ENCODE measurements at regions not wholly inside any gene's neighbourhood (a gene's known extent, or its start where the extent isn't known, plus 50 kb on each side); places are given as distances from the start of the nearest gene placed in this dataset.
"Not testable (repeated sequence)": the region's sequence is repeated elsewhere in the genome, so short reads cannot be mapped to it uniquely, and the experiment has no call there.

DNA sequence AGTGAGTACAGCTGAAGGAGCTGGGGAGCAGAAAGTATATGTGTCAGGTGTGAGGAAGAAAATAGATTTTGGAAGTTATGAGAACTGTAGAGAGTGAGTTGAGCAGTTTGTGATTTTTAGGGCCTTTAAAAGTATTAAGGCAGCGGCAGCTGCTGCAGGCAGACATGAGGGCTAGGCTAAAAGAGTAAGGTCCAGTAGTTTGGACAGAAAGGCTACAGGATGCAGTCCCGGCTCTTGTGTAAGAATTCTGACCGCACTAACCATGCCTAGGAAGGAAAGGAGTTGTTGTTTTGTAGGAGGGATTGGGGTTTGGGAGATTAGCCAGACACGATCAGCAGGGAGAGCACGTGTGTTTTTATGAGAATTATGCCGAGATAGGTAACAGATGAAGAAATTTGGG, 1144.9 kb downstream of the SORCS1 start:
- TF ChIP-seq, protein P1, sequence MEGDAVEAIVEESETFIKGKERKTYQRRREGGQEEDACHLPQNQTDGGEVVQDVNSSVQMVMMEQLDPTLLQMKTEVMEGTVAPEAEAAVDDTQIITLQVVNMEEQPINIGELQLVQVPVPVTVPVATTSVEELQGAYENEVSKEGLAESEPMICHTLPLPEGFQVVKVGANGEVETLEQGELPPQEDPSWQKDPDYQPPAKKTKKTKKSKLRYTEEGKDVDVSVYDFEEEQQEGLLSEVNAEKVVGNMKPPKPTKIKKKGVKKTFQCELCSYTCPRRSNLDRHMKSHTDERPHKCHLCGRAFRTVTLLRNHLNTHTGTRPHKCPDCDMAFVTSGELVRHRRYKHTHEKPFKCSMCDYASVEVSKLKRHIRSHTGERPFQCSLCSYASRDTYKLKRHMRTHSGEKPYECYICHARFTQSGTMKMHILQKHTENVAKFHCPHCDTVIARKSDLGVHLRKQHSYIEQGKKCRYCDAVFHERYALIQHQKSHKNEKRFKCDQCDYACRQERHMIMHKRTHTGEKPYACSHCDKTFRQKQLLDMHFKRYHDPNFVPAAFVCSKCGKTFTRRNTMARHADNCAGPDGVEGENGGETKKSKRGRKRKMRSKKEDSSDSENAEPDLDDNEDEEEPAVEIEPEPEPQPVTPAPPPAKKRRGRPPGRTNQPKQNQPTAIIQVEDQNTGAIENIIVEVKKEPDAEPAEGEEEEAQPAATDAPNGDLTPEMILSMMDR (IDR thresholded peaks at IDR 0.05), result not testable (repeated sequence)
- not testable (repeated sequence) for TF ChIP-seq POLR2A, POLR2AphosphoS5 (IDR thresholded peaks at IDR 0.05)
